HG02938 (cell line): ENCODE measurements at regions not wholly inside any gene's neighbourhood (a gene's known extent, or its start where the extent isn't known, plus 50 kb on each side); places are given as distances from the start of the nearest gene placed in this dataset.

ENCODE experiments used
- ATAC-seq: cut with Tn5 transposase; IDR thresholded peaks from one replicate; pipeline ENCODE4 v1.9.1; 2021; ENCODE audit warnings: mild to moderate bottlenecking, moderate library complexity; ENCODE audit not compliant: unreplicated experiment

- no peak for ATAC-seq
Observed at GRCh38 chr11:15532432-15532831, 417.7 kb downstream of the INSC start.

- ATAC-seq = no peak
Observed at GRCh38 chr11:15534266-15534665, 419.5 kb downstream of the INSC start.

GRCh38 chr11:15535414-15535813, 420.7 kb downstream of the INSC start:
- ATAC-seq = no peak

- no peak for ATAC-seq
Observed at GRCh38 chr11:15536438-15536837, 421.7 kb downstream of the INSC start.

- ATAC-seq = no peak
Observed at GRCh38 chr11:15539645-15540044, 424.9 kb downstream of the INSC start.

- ATAC-seq = no peak
Observed at GRCh38 chr11:15541079-15541478, 426.4 kb downstream of the INSC start.

GRCh38 chr11:15544353-15544752, 429.6 kb downstream of the INSC start:
- ATAC-seq = no peak

- no peak for ATAC-seq
Observed at GRCh38 chr11:15547685-15548084, 433.0 kb downstream of the INSC start.

GRCh38 chr11:15551901-15552851, 437.5 kb downstream of the INSC start:
- ATAC-seq = no peak

GRCh38 chr11:15555161-15555560, 440.4 kb downstream of the INSC start:
- ATAC-seq = no peak

GRCh38 chr11:15557457-15558230, 442.9 kb downstream of the INSC start:
- no peak for ATAC-seq

GRCh38 chr11:15558513-15559181, 443.9 kb downstream of the INSC start:
- ATAC-seq = no peak

GRCh38 chr11:15560689-15561467, 446.2 kb downstream of the INSC start:
- no peak for ATAC-seq

GRCh38 chr11:15562230-15562629, 447.5 kb downstream of the INSC start:
- ATAC-seq = no peak

- no peak for ATAC-seq
Observed at GRCh38 chr11:15563054-15563453, 448.3 kb downstream of the INSC start.

- no peak for ATAC-seq
Observed at GRCh38 chr11:15565880-15566279, 451.2 kb downstream of the INSC start.

GRCh38 chr11:15568440-15568839, 453.7 kb downstream of the INSC start:
- no peak for ATAC-seq

- no peak for ATAC-seq
Observed at GRCh38 chr11:15569305-15570025, 454.7 kb downstream of the INSC start.

- no peak for ATAC-seq
Observed at GRCh38 chr11:15575409-15575808, 460.7 kb downstream of the INSC start.

GRCh38 chr11:15576769-15577168, 462.0 kb downstream of the INSC start:
- ATAC-seq = no peak
